ENCODE measurements at regions not wholly inside any gene's neighbourhood (a gene's known extent, or its start where the extent isn't known, plus 50 kb on each side); places are given as distances from the start of the nearest gene placed in this dataset.

- DNase-seq = no peak
Measured at GRCh38 chr11:8340296-8340695, 76.6 kb upstream of the LMO1 start.

GRCh38 chr11:8339592-8340022, 75.9 kb upstream of the LMO1 start:
- DNase-seq = no peak

GRCh38 chr11:8338138-8338537, 74.5 kb upstream of the LMO1 start:
- DNase-seq = no peak

- no peak for DNase-seq
Measured at GRCh38 chr11:8337130-8337795, 73.6 kb upstream of the LMO1 start.

GRCh38 chr11:8336356-8337129, 72.9 kb upstream of the LMO1 start:
- DNase-seq = no peak

GRCh38 chr11:8335683-8336082, 72.0 kb upstream of the LMO1 start:
- no peak for DNase-seq

- DNase-seq = no peak
Measured at GRCh38 chr11:8335186-8335585, 71.5 kb upstream of the LMO1 start.

GRCh38 chr11:8333811-8334401, 70.2 kb upstream of the LMO1 start:
- no peak for DNase-seq

GRCh38 chr11:8333376-8333775, 69.7 kb upstream of the LMO1 start:
- DNase-seq = no peak

- DNase-seq = no peak
Measured at GRCh38 chr11:8332891-8333290, 69.2 kb upstream of the LMO1 start.

GRCh38 chr11:8332196-8332595, 68.5 kb upstream of the LMO1 start:
- DNase-seq = no peak

GRCh38 chr11:8331767-8332166, 68.1 kb upstream of the LMO1 start:
- DNase-seq = no peak

GRCh38 chr11:8330896-8331295, 67.2 kb upstream of the LMO1 start:
- DNase-seq = no peak

- no peak for DNase-seq
Measured at GRCh38 chr11:8330404-8330803, 66.7 kb upstream of the LMO1 start.

GRCh38 chr11:8329847-8330361, 66.2 kb upstream of the LMO1 start:
- DNase-seq = no peak

GRCh38 chr11:8329336-8329735, 65.7 kb upstream of the LMO1 start:
- no peak for DNase-seq

GRCh38 chr11:8328848-8329330, 65.2 kb upstream of the LMO1 start:
- peak; percentile 37 for DNase-seq

- DNase-seq = no peak
Measured at GRCh38 chr11:8328231-8328794, 64.6 kb upstream of the LMO1 start.

- no peak for DNase-seq
Measured at GRCh38 chr11:8327761-8328192, 64.1 kb upstream of the LMO1 start.

- DNase-seq = no peak
Measured at GRCh38 chr11:8326337-8326736, 62.7 kb upstream of the LMO1 start.

GRCh38 chr11:8325591-8326304, 62.1 kb upstream of the LMO1 start:
- DNase-seq = no peak

GRCh38 chr11:8323161-8323935, 59.7 kb upstream of the LMO1 start:
- DNase-seq = no peak
